ENCODE measurements at regions not wholly inside any gene's neighbourhood (a gene's known extent, or its start where the extent isn't known, plus 50 kb on each side); places are given as distances from the start of the nearest gene placed in this dataset.

GRCh38 chr13:57507752-57508463 is 123.6 kb upstream of the PCDH17 start:
- TF ChIP-seq CTCF (IDR thresholded peaks at IDR 0.05) (no peak), EZH2 (IDR thresholded peaks at IDR 0.05; ENCODE audit: borderline replicate concordance, insufficient read depth, low read depth, low read length, poor library complexity, severe bottlenecking) (no peak)

Data from B cell (primary cell).